H1 (cell line): ENCODE measurements at regions not wholly inside any gene's neighbourhood (a gene's known extent, or its start where the extent isn't known, plus 50 kb on each side); places are given as distances from the start of the nearest gene placed in this dataset.

Experiments used
- CTCF ChIA-PET: fragments of 300-600 bp; sonication (Branson Sonifier 250); formaldehyde crosslinking; loops from one replicate; lab custom pipeline; 2021; ENCODE audit not compliant: partially characterized antibody; lab: Charles Lee
- POLR2A ChIA-PET: fragments of 300-600 bp; sonication (Branson Sonifier 250); formaldehyde crosslinking; loops from one replicate; lab custom pipeline; 2021; ENCODE audit warnings: inconsistent platforms; ENCODE audit not compliant: partially characterized antibody; lab: Charles Lee
- DNase-seq, 2 experiments: peaks; one replicate each; pipeline versions ENCODE4 v3.0.0 to v3.0.0-alpha.2; 2010 to 2022; ENCODE audit warnings: low spot score in 2 of 2, low read depth in 1 of 2, mixed read lengths in 1 of 2
- FAIRE-seq: peaks from 2 replicates; lab custom pipeline; 2011; peaks lifted over from hg19 to GRCh38; lab: Jason Lieb, UNC
- H2AFZ ChIP-seq: 2 replicates; pipeline ENCODE4 v1.8.1; 2012; ENCODE audit warnings: low read length, inconsistent platforms
- H2AK5ac ChIP-seq: 2 replicates; pipeline ENCODE4 v1.6.1; 2013; ENCODE audit warnings: low read depth, low read length
- H2BK120ac ChIP-seq: replicated peaks from 2 replicates; pipeline ENCODE3; 2013; ENCODE audit warnings: low read depth, low read length, inconsistent platforms
- H2BK12ac ChIP-seq: 2 replicates; pipeline ENCODE4 v1.6.1; 2013; ENCODE audit warnings: low read depth, low read length
- H2BK15ac ChIP-seq: 2 replicates; pipeline ENCODE4 v1.6.1; 2013; ENCODE audit warnings: low read length
- H2BK20ac ChIP-seq: 2 replicates; pipeline ENCODE4 v1.6.1; 2013; ENCODE audit warnings: low read length
- H2BK5ac ChIP-seq: 2 replicates; pipeline ENCODE4 v1.6.1; 2013; ENCODE audit warnings: low read depth, low read length
- H3K14ac ChIP-seq: 2 replicates; pipeline ENCODE4 v1.6.1; 2013; ENCODE audit warnings: inconsistent platforms; ENCODE audit not compliant: insufficient read length
- H3K18ac ChIP-seq: 2 replicates; pipeline ENCODE4 v1.6.1; 2013; ENCODE audit warnings: low read length; ENCODE audit errors: extremely low read depth
- H3K23ac ChIP-seq: 2 replicates; pipeline ENCODE4 v1.6.1; 2013; ENCODE audit warnings: inconsistent platforms; ENCODE audit not compliant: insufficient read length
- H3K23me2 ChIP-seq: 2 replicates; pipeline ENCODE4 v1.6.1; 2013; ENCODE audit warnings: low read depth, low read length
- H3K27ac ChIP-seq: 2 replicates; pipeline ENCODE4 v1.6.1; 2011; ENCODE audit warnings: low read depth, low read length, inconsistent platforms
- H3K27me3 ChIP-seq, 4 experiments: replicated peaks in 1 of 4; 1 replicate in 1 of 4; 2 replicates in 3 of 4; pipeline versions ENCODE4 v1.6.1 to v1.8.1; 2011 to 2013; ENCODE audit warnings: low read length in 3 of 4, mild to moderate bottlenecking in 3 of 4, inconsistent platforms in 2 of 4, mixed read lengths in 2 of 4, moderate library complexity in 1 of 4; ENCODE audit not compliant: control insufficient read depth in 3 of 4, insufficient read depth in 3 of 4; ENCODE audit errors: extremely low read depth in 1 of 4
- H3K36me3 ChIP-seq, 4 experiments: 2 replicates each; pipeline versions ENCODE4 v1.6.1 to v1.8.1; 2011 to 2013; ENCODE audit warnings: mild to moderate bottlenecking in 4 of 4, low read length in 3 of 4, moderate library complexity in 2 of 4, control low read depth in 1 of 4, inconsistent platforms in 1 of 4; ENCODE audit not compliant: insufficient read depth in 4 of 4, control insufficient read depth in 2 of 4
- H3K4ac ChIP-seq: replicated peaks from 2 replicates; pipeline ENCODE3; 2013; ENCODE audit warnings: low read length, low read depth, mixed read lengths, inconsistent platforms; ENCODE audit not compliant: insufficient read length
- H3K4me1 ChIP-seq, 4 experiments: replicated peaks in 1 of 4; 1 replicate in 1 of 4; 2 replicates in 3 of 4; pipeline versions ENCODE4 v1.6.1 to v1.8.1; 2011 to 2013; ENCODE audit warnings: low read length in 3 of 4, inconsistent platforms in 2 of 4, mixed read lengths in 1 of 4; ENCODE audit not compliant: insufficient read depth in 4 of 4, control insufficient read depth in 3 of 4
- H3K4me2 ChIP-seq, 2 experiments: 2 replicates each; pipeline versions ENCODE4 v1.6.1 to v1.8.1; 2011 to 2013; ENCODE audit warnings: low read depth in 2 of 2, low read length in 2 of 2, control low read depth in 1 of 2, inconsistent platforms in 1 of 2, mild to moderate bottlenecking in 1 of 2; ENCODE audit not compliant: insufficient read depth in 1 of 2
- H3K4me3 ChIP-seq, 4 experiments: fragments of 200-600, 300-600 bp in 1 of 4; sonication (generic), shearing (Covaris generic), sonication (Bioruptor Twin) in 1 of 4; 2 replicates each; pipeline versions ENCODE4 v1.5.1 to v1.8.1; 2011 to 2016; ENCODE audit warnings: low read length in 4 of 4, low read depth in 3 of 4, control low read depth in 2 of 4, inconsistent platforms in 2 of 4, mild to moderate bottlenecking in 2 of 4, mixed read lengths in 1 of 4, moderate library complexity in 1 of 4; ENCODE audit not compliant: insufficient read depth in 2 of 4; ENCODE audit errors: extremely low read depth in 1 of 4
- H3K56ac ChIP-seq: replicated peaks from 2 replicates; pipeline ENCODE3; 2013; ENCODE audit warnings: low read depth, mild to moderate bottlenecking, mixed read lengths, low read length, inconsistent platforms; ENCODE audit not compliant: insufficient read length
- H3K79me1 ChIP-seq: 2 replicates; pipeline ENCODE4 v1.6.1; 2013; ENCODE audit warnings: low read depth, low read length, control low read depth
- H3K79me2 ChIP-seq, 2 experiments: 2 replicates each; pipeline versions ENCODE4 v1.6.1 to v1.8.1; 2012 to 2013; ENCODE audit warnings: low read length in 2 of 2, mild to moderate bottlenecking in 2 of 2, inconsistent platforms in 1 of 2; ENCODE audit not compliant: insufficient read depth in 2 of 2, control insufficient read depth in 1 of 2
- H3K9ac ChIP-seq, 4 experiments: replicated peaks in 1 of 4; 1 replicate in 1 of 4; 2 replicates in 3 of 4; pipeline versions ENCODE4 v1.6.1 to v1.8.1; 2011 to 2013; ENCODE audit warnings: low read depth in 3 of 4, low read length in 3 of 4, control low read depth in 2 of 4, mild to moderate bottlenecking in 2 of 4, moderate library complexity in 2 of 4, inconsistent platforms in 1 of 4; ENCODE audit errors: extremely low read depth in 1 of 4
- H3K9me3 ChIP-seq, 2 experiments: 2 replicates each; pipeline versions ENCODE4 v1.6.1 to v1.8.1; 2012 to 2013; ENCODE audit warnings: mild to moderate bottlenecking in 2 of 2, moderate library complexity in 2 of 2, control low read depth in 1 of 2, inconsistent platforms in 1 of 2, low read depth in 1 of 2, low read length in 1 of 2, mixed read lengths in 1 of 2; ENCODE audit not compliant: insufficient read depth in 2 of 2
- H4K20me1 ChIP-seq, 2 experiments: replicated peaks in 1 of 2; 2 replicates each; pipeline versions ENCODE3 to v1.8.1; 2011 to 2013; ENCODE audit warnings: inconsistent platforms in 2 of 2, low read length in 2 of 2, mild to moderate bottlenecking in 1 of 2; ENCODE audit not compliant: insufficient read depth in 2 of 2, control insufficient read depth in 1 of 2
- H4K5ac ChIP-seq: 2 replicates; pipeline ENCODE4 v1.6.1; 2013; ENCODE audit warnings: low read length, low read depth, mixed read lengths, inconsistent platforms; ENCODE audit not compliant: insufficient read length
- H4K8ac ChIP-seq: 2 replicates; pipeline ENCODE4 v1.8.0; 2013; ENCODE audit warnings: mild to moderate bottlenecking, moderate library complexity, low read length, inconsistent platforms; ENCODE audit not compliant: insufficient read depth; ENCODE audit errors: extremely low read depth
- H4K91ac ChIP-seq: replicated peaks from 2 replicates; pipeline ENCODE3; 2013; ENCODE audit warnings: low read length, mixed read lengths, inconsistent platforms; ENCODE audit not compliant: insufficient read length
- ZNF274 ChIP-seq: IDR thresholded peaks from 2 replicates; pipeline ENCODE4 v1.7.0; 2012; ENCODE audit warnings: low read length, borderline replicate concordance; ENCODE audit errors: extremely low read depth
- TF ChIP-seq, protein P1 (sequence below): fragments of 300-600 bp; sonication (generic); IDR thresholded peaks from 2 replicates; pipeline ENCODE4 v1.7.1; 2012; ENCODE audit warnings: low read length, moderate library complexity, mild to moderate bottlenecking, inconsistent platforms; ENCODE audit not compliant: insufficient replicate concordance

DNA sequence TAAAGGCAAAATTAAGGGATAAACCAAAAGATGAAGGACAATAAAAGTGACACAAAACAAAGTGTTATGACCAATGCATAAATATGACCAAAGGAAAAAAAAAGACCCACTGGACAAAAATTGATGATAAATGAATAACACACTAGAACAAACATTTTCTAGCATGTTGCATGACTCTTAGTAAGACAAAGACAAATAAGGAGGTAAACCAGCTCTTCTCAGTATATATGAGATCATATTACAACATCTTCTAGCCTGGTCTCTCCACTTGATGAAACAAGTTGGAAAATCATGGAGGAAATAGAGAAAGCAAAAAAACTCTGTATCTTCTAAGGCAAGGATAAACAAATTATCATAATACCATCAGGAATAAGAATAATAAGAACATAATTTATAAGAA lies 163.9 kb upstream of the GBE1 start:
- H3K4me1 ChIP-seq, result no peaks in the 10 kb centered on the region
- no peak overlapping the region for H3K23ac ChIP-seq
- no peak overlapping the region for H2AFZ ChIP-seq
- no peak overlapping the region for H3K4me2 ChIP-seq
- ChIA-PET POLR2A (no interaction called here), CTCF (interaction anchor here (0.6 to 7.8 kb wide), 2 partner anchors 15 to 487 kb away, joined by 3 to 61 read pairs; no protein-coding TSS in a partner anchor)
- no peak overlapping the region for H3K27ac ChIP-seq
- H3K14ac ChIP-seq, result no peak overlapping the region
- no peak overlapping the region for H3K4me3 ChIP-seq
- no peaks in the 10 kb centered on the region for H3K79me2 ChIP-seq
- DNase-seq, result no peak
- H3K4ac ChIP-seq, result no peak overlapping the region
- FAIRE-seq, result no peak
- H3K23me2 ChIP-seq, result no peaks in the 10 kb centered on the region
- no peaks in the 10 kb centered on the region for H3K36me3 ChIP-seq
- H3K56ac ChIP-seq, result no peak overlapping the region
- H2BK120ac ChIP-seq, result no peak overlapping the region
- H2BK20ac ChIP-seq, result no peak overlapping the region
- no peak overlapping the region for H2BK12ac ChIP-seq
- no peak overlapping the region for H4K5ac ChIP-seq
- H4K20me1 ChIP-seq, result no peaks in the 10 kb centered on the region
- H2AK5ac ChIP-seq, result no peak overlapping the region
- H3K18ac ChIP-seq, result no peak overlapping the region
- no peak overlapping the region for H3K9ac ChIP-seq
- H3K79me1 ChIP-seq, result no peaks in the 10 kb centered on the region
- H3K9me3 ChIP-seq, result no peaks in the 10 kb centered on the region
- no peak overlapping the region for H4K8ac ChIP-seq
- H3K27me3 ChIP-seq, result no peaks in the 10 kb centered on the region
- H4K91ac ChIP-seq, result no peak overlapping the region
- H2BK5ac ChIP-seq, result no peak overlapping the region
- no peak overlapping the region for H2BK15ac ChIP-seq
- TF ChIP-seq, protein P1, sequence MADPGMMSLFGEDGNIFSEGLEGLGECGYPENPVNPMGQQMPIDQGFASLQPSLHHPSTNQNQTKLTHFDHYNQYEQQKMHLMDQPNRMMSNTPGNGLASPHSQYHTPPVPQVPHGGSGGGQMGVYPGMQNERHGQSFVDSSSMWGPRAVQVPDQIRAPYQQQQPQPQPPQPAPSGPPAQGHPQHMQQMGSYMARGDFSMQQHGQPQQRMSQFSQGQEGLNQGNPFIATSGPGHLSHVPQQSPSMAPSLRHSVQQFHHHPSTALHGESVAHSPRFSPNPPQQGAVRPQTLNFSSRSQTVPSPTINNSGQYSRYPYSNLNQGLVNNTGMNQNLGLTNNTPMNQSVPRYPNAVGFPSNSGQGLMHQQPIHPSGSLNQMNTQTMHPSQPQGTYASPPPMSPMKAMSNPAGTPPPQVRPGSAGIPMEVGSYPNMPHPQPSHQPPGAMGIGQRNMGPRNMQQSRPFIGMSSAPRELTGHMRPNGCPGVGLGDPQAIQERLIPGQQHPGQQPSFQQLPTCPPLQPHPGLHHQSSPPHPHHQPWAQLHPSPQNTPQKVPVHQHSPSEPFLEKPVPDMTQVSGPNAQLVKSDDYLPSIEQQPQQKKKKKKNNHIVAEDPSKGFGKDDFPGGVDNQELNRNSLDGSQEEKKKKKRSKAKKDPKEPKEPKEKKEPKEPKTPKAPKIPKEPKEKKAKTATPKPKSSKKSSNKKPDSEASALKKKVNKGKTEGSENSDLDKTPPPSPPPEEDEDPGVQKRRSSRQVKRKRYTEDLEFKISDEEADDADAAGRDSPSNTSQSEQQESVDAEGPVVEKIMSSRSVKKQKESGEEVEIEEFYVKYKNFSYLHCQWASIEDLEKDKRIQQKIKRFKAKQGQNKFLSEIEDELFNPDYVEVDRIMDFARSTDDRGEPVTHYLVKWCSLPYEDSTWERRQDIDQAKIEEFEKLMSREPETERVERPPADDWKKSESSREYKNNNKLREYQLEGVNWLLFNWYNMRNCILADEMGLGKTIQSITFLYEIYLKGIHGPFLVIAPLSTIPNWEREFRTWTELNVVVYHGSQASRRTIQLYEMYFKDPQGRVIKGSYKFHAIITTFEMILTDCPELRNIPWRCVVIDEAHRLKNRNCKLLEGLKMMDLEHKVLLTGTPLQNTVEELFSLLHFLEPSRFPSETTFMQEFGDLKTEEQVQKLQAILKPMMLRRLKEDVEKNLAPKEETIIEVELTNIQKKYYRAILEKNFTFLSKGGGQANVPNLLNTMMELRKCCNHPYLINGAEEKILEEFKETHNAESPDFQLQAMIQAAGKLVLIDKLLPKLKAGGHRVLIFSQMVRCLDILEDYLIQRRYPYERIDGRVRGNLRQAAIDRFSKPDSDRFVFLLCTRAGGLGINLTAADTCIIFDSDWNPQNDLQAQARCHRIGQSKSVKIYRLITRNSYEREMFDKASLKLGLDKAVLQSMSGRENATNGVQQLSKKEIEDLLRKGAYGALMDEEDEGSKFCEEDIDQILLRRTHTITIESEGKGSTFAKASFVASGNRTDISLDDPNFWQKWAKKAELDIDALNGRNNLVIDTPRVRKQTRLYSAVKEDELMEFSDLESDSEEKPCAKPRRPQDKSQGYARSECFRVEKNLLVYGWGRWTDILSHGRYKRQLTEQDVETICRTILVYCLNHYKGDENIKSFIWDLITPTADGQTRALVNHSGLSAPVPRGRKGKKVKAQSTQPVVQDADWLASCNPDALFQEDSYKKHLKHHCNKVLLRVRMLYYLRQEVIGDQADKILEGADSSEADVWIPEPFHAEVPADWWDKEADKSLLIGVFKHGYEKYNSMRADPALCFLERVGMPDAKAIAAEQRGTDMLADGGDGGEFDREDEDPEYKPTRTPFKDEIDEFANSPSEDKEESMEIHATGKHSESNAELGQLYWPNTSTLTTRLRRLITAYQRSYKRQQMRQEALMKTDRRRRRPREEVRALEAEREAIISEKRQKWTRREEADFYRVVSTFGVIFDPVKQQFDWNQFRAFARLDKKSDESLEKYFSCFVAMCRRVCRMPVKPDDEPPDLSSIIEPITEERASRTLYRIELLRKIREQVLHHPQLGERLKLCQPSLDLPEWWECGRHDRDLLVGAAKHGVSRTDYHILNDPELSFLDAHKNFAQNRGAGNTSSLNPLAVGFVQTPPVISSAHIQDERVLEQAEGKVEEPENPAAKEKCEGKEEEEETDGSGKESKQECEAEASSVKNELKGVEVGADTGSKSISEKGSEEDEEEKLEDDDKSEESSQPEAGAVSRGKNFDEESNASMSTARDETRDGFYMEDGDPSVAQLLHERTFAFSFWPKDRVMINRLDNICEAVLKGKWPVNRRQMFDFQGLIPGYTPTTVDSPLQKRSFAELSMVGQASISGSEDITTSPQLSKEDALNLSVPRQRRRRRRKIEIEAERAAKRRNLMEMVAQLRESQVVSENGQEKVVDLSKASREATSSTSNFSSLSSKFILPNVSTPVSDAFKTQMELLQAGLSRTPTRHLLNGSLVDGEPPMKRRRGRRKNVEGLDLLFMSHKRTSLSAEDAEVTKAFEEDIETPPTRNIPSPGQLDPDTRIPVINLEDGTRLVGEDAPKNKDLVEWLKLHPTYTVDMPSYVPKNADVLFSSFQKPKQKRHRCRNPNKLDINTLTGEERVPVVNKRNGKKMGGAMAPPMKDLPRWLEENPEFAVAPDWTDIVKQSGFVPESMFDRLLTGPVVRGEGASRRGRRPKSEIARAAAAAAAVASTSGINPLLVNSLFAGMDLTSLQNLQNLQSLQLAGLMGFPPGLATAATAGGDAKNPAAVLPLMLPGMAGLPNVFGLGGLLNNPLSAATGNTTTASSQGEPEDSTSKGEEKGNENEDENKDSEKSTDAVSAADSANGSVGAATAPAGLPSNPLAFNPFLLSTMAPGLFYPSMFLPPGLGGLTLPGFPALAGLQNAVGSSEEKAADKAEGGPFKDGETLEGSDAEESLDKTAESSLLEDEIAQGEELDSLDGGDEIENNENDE, result no peak
- TF ChIP-seq ZNF274, result no peak
